ENCODE measurements at regions not wholly inside any gene's neighbourhood (a gene's known extent, or its start where the extent isn't known, plus 50 kb on each side); places are given as distances from the start of the nearest gene placed in this dataset.

DNA sequence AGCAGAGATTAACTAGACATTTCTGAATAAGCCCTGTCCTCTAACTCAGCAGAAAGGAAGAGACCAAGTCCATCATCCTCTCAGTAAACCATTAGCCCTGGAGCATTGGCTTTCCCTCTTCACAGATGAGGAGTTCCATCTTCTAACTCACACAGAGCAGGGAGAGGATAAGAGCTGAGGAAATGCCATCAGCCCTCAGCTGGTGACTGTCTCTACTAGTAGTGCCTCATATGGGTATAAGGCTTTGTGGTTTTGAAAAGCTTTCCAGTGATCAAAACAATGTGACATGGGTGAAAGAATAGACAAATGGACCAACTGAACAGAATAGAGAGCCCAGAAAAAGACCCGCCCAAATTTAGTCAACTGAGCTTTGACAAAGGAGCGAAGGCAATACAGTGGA is 197.2 kb upstream of the NUDT4 start:
- no peak overlapping the region for H3K4me3 ChIP-seq (ENCODE audit: low read depth, low read length)
- no peak overlapping the region for H2AK5ac ChIP-seq (ENCODE audit: low read length)
- DNase-seq: no peak
- H2BK120ac ChIP-seq (ENCODE audit: insufficient read depth, low read length, poor library complexity): no peak overlapping the region
- H3K27me3 ChIP-seq (ENCODE audit: insufficient read depth, low read length): no peaks in the 10 kb centered on the region
- H3K14ac ChIP-seq (ENCODE audit: low read length): no peak overlapping the region
- H4K8ac ChIP-seq (ENCODE audit: low read depth, low read length): no peak overlapping the region
- no peak overlapping the region for H3K27ac ChIP-seq (ENCODE audit: low read depth, low read length)
- H3K4me2 ChIP-seq (ENCODE audit: low read length): no peak overlapping the region
- H4K12ac ChIP-seq (ENCODE audit: low read depth, low read length): no peak overlapping the region
- H4K91ac ChIP-seq (ENCODE audit: low read depth, low read length): no peak overlapping the region
- no peaks in the 10 kb centered on the region for H3K79me1 ChIP-seq (ENCODE audit: low read length)
- H3K4me1 ChIP-seq (ENCODE audit: control insufficient read depth in 1 of 2, insufficient read depth in 2 of 2, low read length in 2 of 2): no peaks in the 10 kb centered on the region
- no CpG with 5 or more reads among the region's 2 CpGs for WGBS (ENCODE audit: extremely low coverage, insufficient coverage, insufficient read length)
- no peak overlapping the region for H3K23ac ChIP-seq (ENCODE audit: low read length)
- H3K18ac ChIP-seq (ENCODE audit: low read length): no peak overlapping the region
- no peak overlapping the region for H2BK12ac ChIP-seq (ENCODE audit: low read length)
- H3K9ac ChIP-seq (ENCODE audit: low read length): no peak overlapping the region
- no peaks in the 10 kb centered on the region for H3K36me3 ChIP-seq (ENCODE audit: control insufficient read depth in 1 of 2, insufficient read depth in 2 of 2, low read length in 2 of 2)
- no peak overlapping the region for H3K4ac ChIP-seq (ENCODE audit: low read depth, low read length)
- H2BK5ac ChIP-seq (ENCODE audit: low read depth, low read length, poor library complexity): no peak overlapping the region
- no peaks in the 10 kb centered on the region for H3K9me3 ChIP-seq (ENCODE audit: insufficient read depth, low read depth, low read length)
- no peak overlapping the region for H2AFZ ChIP-seq (ENCODE audit: insufficient read depth, low read length, poor library complexity)
- no peaks in the 10 kb centered on the region for H3K79me2 ChIP-seq (ENCODE audit: control insufficient read depth, insufficient read depth, low read length, poor library complexity)

DNA sequence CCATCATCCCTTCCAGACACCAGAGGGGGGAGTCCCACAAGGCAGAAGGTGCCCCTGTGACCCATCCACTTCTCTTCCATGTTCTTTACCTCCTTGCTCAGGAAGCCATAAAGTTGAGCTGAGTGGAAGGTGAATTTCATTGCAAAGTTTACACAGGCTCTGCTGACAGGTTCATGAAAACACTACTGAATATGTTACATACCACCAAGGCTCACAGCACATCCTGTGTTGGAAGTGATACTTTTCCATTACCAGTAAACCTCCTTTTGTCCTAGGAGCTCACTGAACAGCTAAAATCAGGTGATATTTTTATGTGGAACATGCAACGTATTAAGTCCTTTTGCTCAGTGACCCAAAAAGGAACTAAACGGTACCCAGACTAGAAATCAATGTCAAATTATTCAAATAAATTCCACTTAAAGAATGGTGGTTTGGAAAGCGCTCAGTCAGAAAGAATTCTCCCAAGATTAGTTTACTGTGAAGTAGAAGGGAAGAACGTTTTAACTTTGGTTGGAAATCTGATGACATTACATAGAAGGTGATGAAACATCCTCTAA is 196.2 kb upstream of the NUDT4 start:
- H3K4ac ChIP-seq (ENCODE audit: low read depth, low read length): no peak overlapping the region
- no peaks in the 10 kb centered on the region for H3K9me3 ChIP-seq (ENCODE audit: insufficient read depth, low read depth, low read length)
- no peaks in the 10 kb centered on the region for H3K79me2 ChIP-seq (ENCODE audit: control insufficient read depth, insufficient read depth, low read length, poor library complexity)
- H4K12ac ChIP-seq (ENCODE audit: low read depth, low read length): no peak overlapping the region
- no peak overlapping the region for H2BK120ac ChIP-seq (ENCODE audit: insufficient read depth, low read length, poor library complexity)
- H3K27ac ChIP-seq (ENCODE audit: low read depth, low read length): no peak overlapping the region
- DNase-seq: no peak
- no peaks in the 10 kb centered on the region for H3K4me1 ChIP-seq (ENCODE audit: control insufficient read depth in 1 of 2, insufficient read depth in 2 of 2, low read length in 2 of 2)
- H4K91ac ChIP-seq (ENCODE audit: low read depth, low read length): no peak overlapping the region
- no peaks in the 10 kb centered on the region for H3K79me1 ChIP-seq (ENCODE audit: low read length)
- no peaks in the 10 kb centered on the region for H3K36me3 ChIP-seq (ENCODE audit: control insufficient read depth in 1 of 2, insufficient read depth in 2 of 2, low read length in 2 of 2)
- no peak overlapping the region for H3K23ac ChIP-seq (ENCODE audit: low read length)
- no peak overlapping the region for H3K4me3 ChIP-seq (ENCODE audit: low read depth, low read length)
- H2BK12ac ChIP-seq (ENCODE audit: low read length): no peak overlapping the region
- H3K4me2 ChIP-seq (ENCODE audit: low read length): no peak overlapping the region
- no peaks in the 10 kb centered on the region for H3K27me3 ChIP-seq (ENCODE audit: insufficient read depth, low read length)
- no peak overlapping the region for H2BK5ac ChIP-seq (ENCODE audit: low read depth, low read length, poor library complexity)
- H2AK5ac ChIP-seq (ENCODE audit: low read length): no peak overlapping the region
- H4K8ac ChIP-seq (ENCODE audit: low read depth, low read length): no peak overlapping the region
- H3K18ac ChIP-seq (ENCODE audit: low read length): no peak overlapping the region
- H3K9ac ChIP-seq (ENCODE audit: low read length): no peak overlapping the region
- no CpG with 5 or more reads among the region's 4 CpGs for WGBS (ENCODE audit: extremely low coverage, insufficient coverage, insufficient read length)
- no peak overlapping the region for H2AFZ ChIP-seq (ENCODE audit: insufficient read depth, low read length, poor library complexity)
- H3K14ac ChIP-seq (ENCODE audit: low read length): no peak overlapping the region

- H2BK120ac ChIP-seq (ENCODE audit: insufficient read depth, low read length, poor library complexity): no peak overlapping the region
- no peak overlapping the region for H3K4ac ChIP-seq (ENCODE audit: low read depth, low read length)
- H3K79me2 ChIP-seq (ENCODE audit: control insufficient read depth, insufficient read depth, low read length, poor library complexity): no peaks in the 10 kb centered on the region
- H3K4me1 ChIP-seq (ENCODE audit: control insufficient read depth in 1 of 2, insufficient read depth in 2 of 2, low read length in 2 of 2): no peaks in the 10 kb centered on the region
- H2AK5ac ChIP-seq (ENCODE audit: low read length): no peak overlapping the region
- WGBS (ENCODE audit: extremely low coverage, insufficient coverage, insufficient read length): no CpG with 5 or more reads among the region's 5 CpGs
- H2BK12ac ChIP-seq (ENCODE audit: low read length): no peak overlapping the region
- no peak overlapping the region for H3K27ac ChIP-seq (ENCODE audit: low read depth, low read length)
- no peak overlapping the region for H4K91ac ChIP-seq (ENCODE audit: low read depth, low read length)
- H3K9me3 ChIP-seq (ENCODE audit: insufficient read depth, low read depth, low read length): no peaks in the 10 kb centered on the region
- H3K18ac ChIP-seq (ENCODE audit: low read length): no peak overlapping the region
- no peaks in the 10 kb centered on the region for H3K36me3 ChIP-seq (ENCODE audit: control insufficient read depth in 1 of 2, insufficient read depth in 2 of 2, low read length in 2 of 2)
- no peaks in the 10 kb centered on the region for H3K79me1 ChIP-seq (ENCODE audit: low read length)
- H3K9ac ChIP-seq (ENCODE audit: low read length): no peak overlapping the region
- H2AFZ ChIP-seq (ENCODE audit: insufficient read depth, low read length, poor library complexity): no peak overlapping the region
- no peak overlapping the region for H3K4me2 ChIP-seq (ENCODE audit: low read length)
- no peak overlapping the region for H3K14ac ChIP-seq (ENCODE audit: low read length)
- no peak overlapping the region for H3K23ac ChIP-seq (ENCODE audit: low read length)
- no peak for DNase-seq
- H3K4me3 ChIP-seq (ENCODE audit: low read depth, low read length): no peak overlapping the region
- no peak overlapping the region for H4K12ac ChIP-seq (ENCODE audit: low read depth, low read length)
- H2BK5ac ChIP-seq (ENCODE audit: low read depth, low read length, poor library complexity): no peak overlapping the region
- no peak overlapping the region for H4K8ac ChIP-seq (ENCODE audit: low read depth, low read length)
- H3K27me3 ChIP-seq (ENCODE audit: insufficient read depth, low read length): no peaks in the 10 kb centered on the region
Observed at GRCh38 chr12:93183940-93184671, 193.6 kb upstream of the NUDT4 start.

DNA sequence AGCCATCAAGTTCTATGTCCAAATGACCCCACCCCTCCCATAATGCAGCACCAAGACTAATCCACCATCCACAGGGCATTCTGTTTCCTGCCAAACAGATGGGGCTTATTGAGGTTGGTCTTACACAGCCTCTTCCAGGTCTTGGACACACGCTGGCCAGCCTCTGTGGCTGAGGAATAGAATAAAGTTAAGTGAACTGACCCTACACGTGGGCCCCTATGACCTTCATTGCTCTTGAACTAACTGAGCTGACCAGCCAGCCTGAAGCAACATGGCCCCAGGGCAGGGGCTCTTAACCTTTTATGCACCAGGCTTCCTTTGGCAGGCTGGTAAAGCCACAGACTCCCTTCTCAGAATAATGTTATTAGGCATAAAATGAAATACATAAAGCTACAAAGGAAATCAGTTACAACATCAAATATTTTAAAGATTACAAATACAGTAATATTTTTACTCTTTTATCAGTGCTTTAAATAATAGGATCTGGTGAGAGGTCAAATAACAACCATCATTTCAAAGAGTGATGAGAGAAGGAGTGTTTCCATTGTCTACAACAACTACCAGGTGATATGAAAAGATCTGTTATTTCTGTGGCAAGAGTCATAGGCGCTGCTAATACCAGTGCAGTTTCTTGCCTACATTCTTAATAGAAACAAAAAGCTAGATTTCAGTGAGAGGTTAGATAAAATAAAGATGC is 192.9 kb upstream of the NUDT4 start:
- no peak overlapping the region for H4K12ac ChIP-seq (ENCODE audit: low read depth, low read length)
- H2BK5ac ChIP-seq (ENCODE audit: low read depth, low read length, poor library complexity): no peak overlapping the region
- H2BK120ac ChIP-seq (ENCODE audit: insufficient read depth, low read length, poor library complexity): no peak overlapping the region
- H3K18ac ChIP-seq (ENCODE audit: low read length): no peak overlapping the region
- no peak overlapping the region for H2BK12ac ChIP-seq (ENCODE audit: low read length)
- no peaks in the 10 kb centered on the region for H3K9me3 ChIP-seq (ENCODE audit: insufficient read depth, low read depth, low read length)
- H3K27me3 ChIP-seq (ENCODE audit: insufficient read depth, low read length): no peaks in the 10 kb centered on the region
- no peaks in the 10 kb centered on the region for H3K4me1 ChIP-seq (ENCODE audit: control insufficient read depth in 1 of 2, insufficient read depth in 2 of 2, low read length in 2 of 2)
- no peak overlapping the region for H3K23ac ChIP-seq (ENCODE audit: low read length)
- H4K91ac ChIP-seq (ENCODE audit: low read depth, low read length): no peak overlapping the region
- H3K27ac ChIP-seq (ENCODE audit: low read depth, low read length): no peak overlapping the region
- no peak overlapping the region for H2AFZ ChIP-seq (ENCODE audit: insufficient read depth, low read length, poor library complexity)
- no peak overlapping the region for H3K14ac ChIP-seq (ENCODE audit: low read length)
- H3K4ac ChIP-seq (ENCODE audit: low read depth, low read length): no peak overlapping the region
- H3K79me2 ChIP-seq (ENCODE audit: control insufficient read depth, insufficient read depth, low read length, poor library complexity): no peaks in the 10 kb centered on the region
- DNase-seq: peak in 1 of 2 donors; percentile 41
- H2AK5ac ChIP-seq (ENCODE audit: low read length): no peak overlapping the region
- whole genome bisulfite sequencing (ENCODE audit: extremely low coverage, insufficient coverage, insufficient read length): no CpG with 5 or more reads among the region's 3 CpGs
- H3K4me2 ChIP-seq (ENCODE audit: low read length): no peak overlapping the region
- no peak overlapping the region for H3K9ac ChIP-seq (ENCODE audit: low read length)
- no peak overlapping the region for H3K4me3 ChIP-seq (ENCODE audit: low read depth, low read length)
- H3K36me3 ChIP-seq (ENCODE audit: control insufficient read depth in 1 of 2, insufficient read depth in 2 of 2, low read length in 2 of 2): no peaks in the 10 kb centered on the region
- no peaks in the 10 kb centered on the region for H3K79me1 ChIP-seq (ENCODE audit: low read length)
- H4K8ac ChIP-seq (ENCODE audit: low read depth, low read length): no peak overlapping the region
